Glutamatergic neuron (in vitro differentiated cells): ENCODE measurements at regions not wholly inside any gene's neighbourhood (a gene's known extent, or its start where the extent isn't known, plus 50 kb on each side); places are given as distances from the start of the nearest gene placed in this dataset.

Experiments used
- DNase-seq: peaks from one replicate; pipeline ENCODE4 v3.0.0; 2022
- H3K27ac Mint-ChIP-seq: one replicate; pipeline ENCODE4 v1.8.0; 2020; ENCODE audit warnings: mild to moderate bottlenecking, mixed read lengths, inconsistent platforms; ENCODE audit not compliant: unreplicated experiment
- H3K27me3 Mint-ChIP-seq: one replicate; pipeline ENCODE4 v1.8.0; 2020; ENCODE audit warnings: mild to moderate bottlenecking, moderate library complexity, mixed read lengths, inconsistent platforms; ENCODE audit not compliant: unreplicated experiment
- H3K36me3 Mint-ChIP-seq: one replicate; pipeline ENCODE4 v1.8.0; 2020; ENCODE audit warnings: mild to moderate bottlenecking, mixed read lengths, inconsistent platforms; ENCODE audit not compliant: unreplicated experiment
- H3K4me1 Mint-ChIP-seq: one replicate; pipeline ENCODE4 v1.8.0; 2020; ENCODE audit warnings: mild to moderate bottlenecking, low read depth, mixed read lengths, inconsistent platforms; ENCODE audit not compliant: unreplicated experiment
- H3K4me3 Mint-ChIP-seq: one replicate; pipeline ENCODE4 v1.8.0; 2020; ENCODE audit warnings: mild to moderate bottlenecking, mixed read lengths, inconsistent platforms; ENCODE audit not compliant: unreplicated experiment
- H3K9me3 Mint-ChIP-seq: one replicate; pipeline ENCODE4 v1.8.0; 2020; ENCODE audit warnings: mild to moderate bottlenecking, moderate library complexity, mixed read lengths, inconsistent platforms; ENCODE audit not compliant: unreplicated experiment
- CTCF ChIP-seq: fragments of 200-600 bp; sonication (generic); IDR thresholded peaks from one replicate; pipeline ENCODE4 v1.5.0; 2021; ENCODE audit not compliant: partially characterized antibody, unreplicated experiment

GRCh38 chr4:32440391-32440790 is 1720.2 kb downstream of the PCDH7 start:
- Mint-ChIP-seq H3K9me3 (no peaks in the 10 kb centered on the region), H3K4me1 (peaks cover 10% of the 10 kb centered on the region), H3K27ac (peak overlapping the region; percentile 67), H3K4me3 (no peak overlapping the region), H3K27me3 (no peaks in the 10 kb centered on the region), H3K36me3 (no peaks in the 10 kb centered on the region)
- TF ChIP-seq CTCF = no peak
- no peak for DNase-seq

- TF ChIP-seq CTCF = no peak
- no peaks in the 10 kb centered on the region for H3K36me3 Mint-ChIP-seq
- no peak overlapping the region for H3K4me3 Mint-ChIP-seq
- no peak overlapping the region for H3K27ac Mint-ChIP-seq
- no peaks in the 10 kb centered on the region for H3K27me3 Mint-ChIP-seq
- no peak for DNase-seq
- H3K9me3 Mint-ChIP-seq = no peaks in the 10 kb centered on the region
- H3K4me1 Mint-ChIP-seq = no peaks in the 10 kb centered on the region
Measured at GRCh38 chr4:32454482-32454881, 1734.3 kb downstream of the PCDH7 start.

- TF ChIP-seq CTCF = no peak
- no peaks in the 10 kb centered on the region for H3K9me3 Mint-ChIP-seq
- H3K27me3 Mint-ChIP-seq = no peaks in the 10 kb centered on the region
- H3K27ac Mint-ChIP-seq = no peak overlapping the region
- H3K36me3 Mint-ChIP-seq = no peaks in the 10 kb centered on the region
- DNase-seq = no peak
- H3K4me3 Mint-ChIP-seq = no peak overlapping the region
- H3K4me1 Mint-ChIP-seq = no peaks in the 10 kb centered on the region
Measured at GRCh38 chr4:32455231-32455630, 1735.1 kb downstream of the PCDH7 start.

- no peak overlapping the region for H3K27ac Mint-ChIP-seq
- no peaks in the 10 kb centered on the region for H3K9me3 Mint-ChIP-seq
- H3K36me3 Mint-ChIP-seq = no peaks in the 10 kb centered on the region
- no peak for TF ChIP-seq CTCF
- no peak overlapping the region for H3K4me3 Mint-ChIP-seq
- H3K4me1 Mint-ChIP-seq = no peaks in the 10 kb centered on the region
- no peak for DNase-seq
- no peaks in the 10 kb centered on the region for H3K27me3 Mint-ChIP-seq
Measured at GRCh38 chr4:32460972-32461371, 1740.8 kb downstream of the PCDH7 start.

GRCh38 chr4:32462944-32463343 is 1742.8 kb downstream of the PCDH7 start:
- peak; percentile 53 for TF ChIP-seq CTCF
- Mint-ChIP-seq H3K9me3 (no peaks in the 10 kb centered on the region), H3K4me1 (no peaks in the 10 kb centered on the region), H3K27me3 (no peaks in the 10 kb centered on the region), H3K27ac (no peak overlapping the region), H3K36me3 (no peaks in the 10 kb centered on the region), H3K4me3 (no peak overlapping the region)
- DNase-seq = peak; percentile 27
